Erythroblast (primary cell): ENCODE measurements at regions not wholly inside any gene's neighbourhood (a gene's known extent, or its start where the extent isn't known, plus 50 kb on each side); places are given as distances from the start of the nearest gene placed in this dataset.

Experiments used
- GATA1 ChIP-seq: IDR thresholded peaks from 2 replicates; pipeline ENCODE4 v1.6.1; 2011; ENCODE audit warnings: low read depth, mild to moderate bottlenecking, control low read depth, low read length, moderate library complexity
- POLR2A ChIP-seq: IDR thresholded peaks from 2 replicates; pipeline ENCODE4 v1.6.1; 2011; ENCODE audit warnings: mild to moderate bottlenecking, low read length

DNA sequence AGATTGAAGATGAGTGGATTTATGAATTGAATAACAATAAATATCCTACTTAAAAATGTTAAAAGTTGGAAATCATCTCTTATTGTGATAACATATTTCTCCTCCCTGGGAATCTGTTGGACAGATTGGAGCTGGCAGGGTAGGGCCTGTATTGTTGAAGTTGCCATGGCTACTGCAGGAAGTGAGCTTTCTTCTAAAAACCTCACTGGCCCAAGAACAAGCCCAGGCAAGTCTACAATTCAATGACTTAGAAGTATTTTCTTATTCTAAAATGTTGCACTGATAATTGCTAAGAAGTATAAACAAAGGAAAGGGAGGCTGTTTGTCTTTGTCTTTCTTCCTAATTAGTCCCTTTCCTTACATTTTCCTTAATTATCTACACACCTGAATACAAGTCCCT, 112.1 kb downstream of the DLEU7 start:
- TF ChIP-seq POLR2A (no peak), GATA1 (no peak)
